ENCODE measurements at regions not wholly inside any gene's neighbourhood (a gene's known extent, or its start where the extent isn't known, plus 50 kb on each side); places are given as distances from the start of the nearest gene placed in this dataset.

- no peaks in the 10 kb centered on the region for H3K27me3 ChIP-seq (ENCODE audit: insufficient read depth, low read length)
- no CpG with 5 or more reads among the region's 6 CpGs for WGBS (ENCODE audit: extremely low coverage, insufficient read length, low lambda C conversion rate)
- no peaks in the 10 kb centered on the region for H3K79me2 ChIP-seq (ENCODE audit: insufficient read depth, low read length)
- no peak overlapping the region for H3K27ac ChIP-seq (ENCODE audit: insufficient read length, low read depth, low read length)
- TF ChIP-seq CTCF (conservative IDR thresholded peaks at IDR 0.05) = no peak
- no peak overlapping the region for H3K4me2 ChIP-seq (ENCODE audit: insufficient read depth, insufficient read length, low read length)
- H3K4ac ChIP-seq (ENCODE audit: low read depth, low read length) = no peak overlapping the region
- no peak overlapping the region for H4K91ac ChIP-seq (ENCODE audit: insufficient read length, low read depth, low read length)
- no peak overlapping the region for H3K56ac ChIP-seq (ENCODE audit: insufficient read length, low read depth, low read length)
- H2BK5ac ChIP-seq (ENCODE audit: insufficient read length, low read length) = no peak overlapping the region
- H3K23me2 ChIP-seq (ENCODE audit: insufficient read length, low read depth, low read length, poor library complexity, severe bottlenecking) = no peaks in the 10 kb centered on the region
- H3K79me1 ChIP-seq (ENCODE audit: insufficient read depth, low read depth, low read length, poor library complexity, severe bottlenecking) = no peaks in the 10 kb centered on the region
- Mint-ChIP-seq H3K36me3 (ENCODE audit: insufficient read depth in 1 of 3, low read depth in 3 of 3) (peaks cover 3 to 4% (median 3%) of the 10 kb centered on the region in 3 experiments; a peak in 3 of 7 replicates), H3K4me1 (peaks cover 0 to 9% of the 10 kb centered on the region in 2 experiments; a peak in 3 of 4 replicates), H3K9me3 (peaks cover 2 to 4% of the 10 kb centered on the region in 2 experiments; a peak in 4 of 5 replicates), H3K27ac (no peak overlapping the region), H3K27me3 (ENCODE audit: low read depth) (no peaks in the 10 kb centered on the region; the same call in 1 of the 2 replicates), H3K4me3 (no peak overlapping the region)
- no peak overlapping the region for H3K18ac ChIP-seq (ENCODE audit: insufficient read length, low read depth, low read length)
- no peaks in the 10 kb centered on the region for H4K20me1 ChIP-seq (ENCODE audit: control insufficient read depth, insufficient read depth, insufficient read length)
- H2BK120ac ChIP-seq (ENCODE audit: low read depth, low read length, poor library complexity, severe bottlenecking) = no peak overlapping the region
- no peak overlapping the region for H3T11ph ChIP-seq (ENCODE audit: low read length)
- no peak overlapping the region for H2AFZ ChIP-seq (ENCODE audit: low read length)
- H2BK12ac ChIP-seq (ENCODE audit: insufficient read length, low read depth, low read length) = no peak overlapping the region
- no peak overlapping the region for H2BK15ac ChIP-seq (ENCODE audit: low read depth, low read length)
- no peaks in the 10 kb centered on the region for H3K9me3 ChIP-seq (ENCODE audit: control insufficient read depth, low read depth, low read length)
- no peak overlapping the region for H3K23ac ChIP-seq (ENCODE audit: insufficient read length, low read depth, low read length)
- no peak overlapping the region for H4K8ac ChIP-seq (replicated peaks; ENCODE audit: insufficient read length, low read depth, low read length)
- H2BK20ac ChIP-seq (ENCODE audit: low read depth, low read length, poor library complexity, severe bottlenecking) = no peak overlapping the region
- H3K9ac ChIP-seq (ENCODE audit: extremely low read depth, insufficient read length, low read length) = no peak overlapping the region
- H4K5ac ChIP-seq (ENCODE audit: insufficient read length, low read depth, low read length) = no peak overlapping the region
- no peak overlapping the region for H3K14ac ChIP-seq (ENCODE audit: insufficient read depth, low read length)
- H2AK5ac ChIP-seq (ENCODE audit: insufficient read length, low read length) = no peak overlapping the region
- DNase-seq = no peak
- H3K4me1 ChIP-seq (ENCODE audit: insufficient read depth, low read length) = no peaks in the 10 kb centered on the region
Measured at GRCh38 chr18:73735836-73736235, 411.8 kb downstream of the FBXO15 start.

All from H9 (cell line).